Brain microvascular endothelial cell (primary cell): ENCODE measurements at regions not wholly inside any gene's neighbourhood (a gene's known extent, or its start where the extent isn't known, plus 50 kb on each side); places are given as distances from the start of the nearest gene placed in this dataset.

Source experiments
- DNase-seq: peaks from one replicate; pipeline ENCODE4 v3.0.0-alpha.2; 2020
- H3K27ac ChIP-seq: fragments of 250-450 bp; sonication (Bioruptor Pico); 2 replicates; pipeline ENCODE4 v1.5.1; 2020; ENCODE audit warnings: mild to moderate bottlenecking, moderate library complexity
- H3K27me3 ChIP-seq: fragments of 250-450 bp; sonication (Bioruptor Pico); replicated peaks from 2 replicates; pipeline ENCODE4 v1.5.1; 2020; ENCODE audit warnings: mild to moderate bottlenecking
- H3K36me3 ChIP-seq: fragments of 250-450 bp; sonication (Bioruptor Pico); replicated peaks from 2 replicates; pipeline ENCODE4 v1.5.1; 2020; ENCODE audit warnings: mild to moderate bottlenecking
- H3K4me3 ChIP-seq: 2 replicates; pipeline ENCODE4 v1.5.1; 2011; ENCODE audit warnings: low read depth, mild to moderate bottlenecking, control low read depth, low read length, moderate library complexity
- CTCF ChIP-seq: IDR thresholded peaks from 2 replicates; pipeline ENCODE4 v1.5.1; 2011; ENCODE audit warnings: low read depth, mild to moderate bottlenecking, moderate library complexity, low read length, control low read depth, inconsistent platforms; ENCODE audit errors: missing control alignments
- in situ Hi-C: cut with HindIII; loops from 2 replicates; pipeline ENCODE4 v1.10.0; 2017; ENCODE audit warnings: low sequenced_read_pairs, low pct_ligation_motif_present

GRCh38 chr4:189507060-189507459 lies 433.6 kb upstream of the FRG1 start:
- no peak for TF ChIP-seq CTCF
- Histone ChIP-seq H3K4me3 (no peak overlapping the region), H3K27me3 (no peaks in the 10 kb centered on the region), H3K36me3 (no peaks in the 10 kb centered on the region), H3K27ac (no peak overlapping the region)
- in situ Hi-C loops = no loop called here
- DNase-seq = no peak

GRCh38 chr4:189510601-189511000 lies 430.1 kb upstream of the FRG1 start:
- no peak for DNase-seq
- no peak overlapping the region for H3K4me3 ChIP-seq
- no peak overlapping the region for H3K27ac ChIP-seq
- no peaks in the 10 kb centered on the region for H3K36me3 ChIP-seq
- no peaks in the 10 kb centered on the region for H3K27me3 ChIP-seq
- in situ Hi-C loops = no loop called here
- TF ChIP-seq CTCF = no peak

GRCh38 chr4:189511581-189511980 lies 429.1 kb upstream of the FRG1 start:
- H3K27me3 ChIP-seq = no peaks in the 10 kb centered on the region
- H3K36me3 ChIP-seq = no peaks in the 10 kb centered on the region
- no peak for DNase-seq
- no peak overlapping the region for H3K4me3 ChIP-seq
- no peak overlapping the region for H3K27ac ChIP-seq
- TF ChIP-seq CTCF = no peak
- in situ Hi-C loops = no loop called here

GRCh38 chr4:189513421-189513820 lies 427.3 kb upstream of the FRG1 start:
- no peaks in the 10 kb centered on the region for H3K27me3 ChIP-seq
- H3K27ac ChIP-seq = no peak overlapping the region
- in situ Hi-C loops = no loop called here
- DNase-seq = no peak
- no peak for TF ChIP-seq CTCF
- no peak overlapping the region for H3K4me3 ChIP-seq
- H3K36me3 ChIP-seq = no peaks in the 10 kb centered on the region

- Histone ChIP-seq H3K27me3 (no peaks in the 10 kb centered on the region), H3K27ac (no peak overlapping the region), H3K36me3 (no peaks in the 10 kb centered on the region), H3K4me3 (no peak overlapping the region)
- TF ChIP-seq CTCF = no peak
- DNase-seq = no peak
- in situ Hi-C loops = no loop called here
Observed at GRCh38 chr4:189514209-189514608, 426.5 kb upstream of the FRG1 start.

GRCh38 chr4:189516902-189517301 lies 423.8 kb upstream of the FRG1 start:
- H3K27me3 ChIP-seq = no peaks in the 10 kb centered on the region
- DNase-seq = no peak
- H3K27ac ChIP-seq = no peak overlapping the region
- H3K36me3 ChIP-seq = no peaks in the 10 kb centered on the region
- no peak for TF ChIP-seq CTCF
- H3K4me3 ChIP-seq = no peak overlapping the region
- in situ Hi-C loops = no loop called here
